Gastrocnemius medialis (tissue), 4 donors: ENCODE measurements at regions not wholly inside any gene's neighbourhood (a gene's known extent, or its start where the extent isn't known, plus 50 kb on each side); places are given as distances from the start of the nearest gene placed in this dataset.

Experiments
- CTCF ChIP-seq, 5 experiments: fragments of 450-650 bp in 3 of 5; fragments of 200-600 bp in 2 of 5; sonication (generic) in 2 of 5; IDR thresholded peaks in 4 of 5; conservative IDR thresholded peaks in 1 of 5; 1 replicate in 4 of 5; 2 replicates in 1 of 5; pipeline ENCODE4 v1.5.1; 2016 to 2019; ENCODE audit warnings: antibody characterized with exemption in 5 of 5, mild to moderate bottlenecking in 3 of 5, moderate library complexity in 3 of 5
- POLR2A ChIP-seq, 2 donors: fragments of 450-650 bp; IDR thresholded peaks; one replicate each; pipeline ENCODE4 v1.6.1; 2017; ENCODE audit warnings: antibody characterized with exemption in 2 of 2, mild to moderate bottlenecking in 2 of 2, moderate library complexity in 2 of 2

DNA sequence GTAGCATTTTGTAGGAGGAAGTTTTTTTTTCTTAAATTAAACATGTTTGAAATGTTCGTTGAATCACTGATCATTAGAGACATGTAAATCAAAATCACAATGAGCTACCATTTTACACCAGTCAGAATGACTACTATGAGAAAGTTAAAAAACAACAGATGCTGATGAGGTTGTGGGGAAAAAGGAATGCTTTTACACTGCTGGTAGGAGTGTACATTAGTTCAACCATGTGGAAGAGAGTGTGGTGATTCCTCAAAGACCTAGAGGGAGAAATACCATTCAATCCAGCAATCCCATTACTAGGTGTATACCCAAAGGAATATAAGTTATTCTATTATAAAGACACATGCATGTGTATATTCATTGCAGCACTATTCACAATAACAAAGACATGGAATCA is 122.0 kb upstream of the ARGLU1 start:
- TF ChIP-seq POLR2A (IDR thresholded peaks at IDR 0.05), result no peak
- TF ChIP-seq CTCF (IDR thresholded peaks at IDR 0.05 in 4 of 5, conservative IDR thresholded peaks at IDR 0.05 in 1 of 5), result no peak
